BJ (cell line): ENCODE measurements at regions not wholly inside any gene's neighbourhood (a gene's known extent, or its start where the extent isn't known, plus 50 kb on each side); places are given as distances from the start of the nearest gene placed in this dataset.

Experiments used
- CTCF ChIA-PET: fragments of 350-600 bp; formaldehyde crosslinking; extraction: SDS; loops from one replicate; lab custom pipeline; 2021; ENCODE audit warnings: antibody characterized with exemption, inconsistent platforms; lab: Yijun Ruan, JAX
- POLR2A ChIA-PET: fragments of 300-600 bp; sonication (Branson Sonifier 250); formaldehyde crosslinking; extraction: SDS; loops from one replicate; lab custom pipeline; 2021; ENCODE audit warnings: antibody characterized with exemption; lab: Charles Lee
- DNase-seq: peaks from one replicate; pipeline ENCODE4 v3.0.0-alpha.2; 2011; ENCODE audit warnings: low read depth
- H3K27me3 ChIP-seq: 2 replicates; pipeline ENCODE4 v1.6.0; 2011; ENCODE audit warnings: low read length; ENCODE audit not compliant: control insufficient read depth, insufficient read depth
- H3K36me3 ChIP-seq: 2 replicates; pipeline ENCODE4 v1.5.1; 2011; ENCODE audit warnings: low read length; ENCODE audit not compliant: control insufficient read depth, insufficient read depth
- H3K4me3 ChIP-seq: 2 replicates; pipeline ENCODE4 v1.5.1; 2011; ENCODE audit warnings: low read depth, mild to moderate bottlenecking, control low read depth, low read length
- TF ChIP-seq, protein P1 (sequence below): IDR thresholded peaks from 2 replicates; pipeline ENCODE4 v1.5.1; 2011; ENCODE audit warnings: low read depth, mild to moderate bottlenecking, control low read depth, inconsistent platforms, low read length, moderate library complexity; ENCODE audit not compliant: insufficient read depth

DNA sequence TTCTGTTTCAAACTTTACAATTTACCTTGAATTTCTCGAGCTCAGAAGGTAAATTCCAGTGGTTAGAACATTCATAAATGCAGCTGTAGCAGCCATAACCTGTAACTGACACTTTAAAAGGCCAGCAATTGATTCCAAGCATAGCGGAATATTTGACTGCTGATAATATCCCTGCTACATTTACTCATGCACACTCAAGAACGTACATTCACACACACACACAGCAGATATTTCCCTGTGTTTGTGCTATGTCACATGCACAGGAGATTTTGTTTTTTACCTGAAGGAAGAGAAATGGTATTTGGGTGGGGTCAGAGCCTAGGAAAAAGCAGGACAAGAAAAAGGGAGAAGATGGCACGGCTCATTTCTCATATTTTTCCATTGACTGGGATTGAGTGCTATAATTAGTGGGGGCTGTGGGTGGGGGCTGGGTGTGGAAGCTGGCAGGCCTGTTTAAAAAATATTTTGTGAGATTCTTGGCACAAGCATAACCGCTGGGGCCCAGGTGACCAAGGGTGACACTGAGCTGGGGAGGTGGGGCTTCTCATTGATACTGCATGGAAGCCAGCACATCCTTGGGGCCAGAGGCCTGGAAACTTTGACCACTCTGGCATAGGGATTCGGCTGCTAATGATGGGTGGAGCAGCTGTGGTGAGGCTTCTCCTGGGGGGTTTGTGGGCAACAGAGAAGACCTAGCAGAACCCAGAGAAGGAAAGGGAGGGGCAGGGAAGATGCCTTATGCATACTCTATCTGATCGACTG lies 88.9 kb upstream of the TPRG1 start:
- Histone ChIP-seq H3K36me3 (no peaks in the 10 kb centered on the region), H3K4me3 (no peak overlapping the region), H3K27me3 (no peaks in the 10 kb centered on the region)
- DNase-seq: no peak
- POLR2A ChIA-PET: no interaction called here
- TF ChIP-seq, protein P1, sequence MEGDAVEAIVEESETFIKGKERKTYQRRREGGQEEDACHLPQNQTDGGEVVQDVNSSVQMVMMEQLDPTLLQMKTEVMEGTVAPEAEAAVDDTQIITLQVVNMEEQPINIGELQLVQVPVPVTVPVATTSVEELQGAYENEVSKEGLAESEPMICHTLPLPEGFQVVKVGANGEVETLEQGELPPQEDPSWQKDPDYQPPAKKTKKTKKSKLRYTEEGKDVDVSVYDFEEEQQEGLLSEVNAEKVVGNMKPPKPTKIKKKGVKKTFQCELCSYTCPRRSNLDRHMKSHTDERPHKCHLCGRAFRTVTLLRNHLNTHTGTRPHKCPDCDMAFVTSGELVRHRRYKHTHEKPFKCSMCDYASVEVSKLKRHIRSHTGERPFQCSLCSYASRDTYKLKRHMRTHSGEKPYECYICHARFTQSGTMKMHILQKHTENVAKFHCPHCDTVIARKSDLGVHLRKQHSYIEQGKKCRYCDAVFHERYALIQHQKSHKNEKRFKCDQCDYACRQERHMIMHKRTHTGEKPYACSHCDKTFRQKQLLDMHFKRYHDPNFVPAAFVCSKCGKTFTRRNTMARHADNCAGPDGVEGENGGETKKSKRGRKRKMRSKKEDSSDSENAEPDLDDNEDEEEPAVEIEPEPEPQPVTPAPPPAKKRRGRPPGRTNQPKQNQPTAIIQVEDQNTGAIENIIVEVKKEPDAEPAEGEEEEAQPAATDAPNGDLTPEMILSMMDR: no peak
- CTCF ChIA-PET: no interaction called here

- no peaks in the 10 kb centered on the region for H3K36me3 ChIP-seq
- no peak for DNase-seq
- H3K4me3 ChIP-seq: no peak overlapping the region
- TF ChIP-seq, protein P1: no peak
- H3K27me3 ChIP-seq: no peaks in the 10 kb centered on the region
- ChIA-PET POLR2A (no interaction called here), CTCF (interaction anchor here (0.6 to 1.0 kb wide), 2 partner anchors 13 to 71 kb away, joined by 3 read pairs; no protein-coding TSS in a partner anchor)
Observed at GRCh38 chr3:189084620-189085019, 87.2 kb upstream of the TPRG1 start.

DNA sequence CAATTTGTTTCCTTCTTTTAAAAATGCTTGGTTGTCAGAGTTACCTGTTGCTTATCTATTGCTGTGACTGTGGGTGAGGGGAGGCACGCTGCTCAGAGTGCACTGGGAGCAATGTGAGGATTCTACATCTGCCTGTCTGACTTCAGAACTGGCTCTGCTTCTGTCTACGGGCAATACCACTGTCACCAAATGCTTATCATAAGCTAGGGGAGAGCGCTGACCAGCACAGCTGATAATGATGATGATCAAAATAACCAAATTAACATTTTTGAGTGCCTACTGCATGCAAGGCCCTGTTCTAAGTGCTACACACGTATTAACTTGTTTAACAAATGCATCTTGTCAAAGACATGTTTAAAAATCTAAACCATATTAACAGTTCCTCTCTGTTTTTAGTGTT lies 79.2 kb upstream of the TPRG1 start:
- TF ChIP-seq, protein P1: no peak
- H3K4me3 ChIP-seq: no peak overlapping the region
- CTCF ChIA-PET: interaction anchor here (1.2 kb wide), 1 partner anchor 51 kb away, joined by 3 read pairs; no protein-coding TSS in a partner anchor
- H3K27me3 ChIP-seq: peaks cover 2% of the 10 kb centered on the region
- DNase-seq: no peak
- no peaks in the 10 kb centered on the region for H3K36me3 ChIP-seq
- POLR2A ChIA-PET: no interaction called here

- H3K4me3 ChIP-seq: no peak overlapping the region
- peaks cover 2% of the 10 kb centered on the region for H3K27me3 ChIP-seq
- ChIA-PET CTCF (no interaction called here), POLR2A (no interaction called here)
- DNase-seq: no peak
- TF ChIP-seq, protein P1: no peak
- no peaks in the 10 kb centered on the region for H3K36me3 ChIP-seq
Observed at GRCh38 chr3:189094539-189094938, 77.2 kb upstream of the TPRG1 start.

DNA sequence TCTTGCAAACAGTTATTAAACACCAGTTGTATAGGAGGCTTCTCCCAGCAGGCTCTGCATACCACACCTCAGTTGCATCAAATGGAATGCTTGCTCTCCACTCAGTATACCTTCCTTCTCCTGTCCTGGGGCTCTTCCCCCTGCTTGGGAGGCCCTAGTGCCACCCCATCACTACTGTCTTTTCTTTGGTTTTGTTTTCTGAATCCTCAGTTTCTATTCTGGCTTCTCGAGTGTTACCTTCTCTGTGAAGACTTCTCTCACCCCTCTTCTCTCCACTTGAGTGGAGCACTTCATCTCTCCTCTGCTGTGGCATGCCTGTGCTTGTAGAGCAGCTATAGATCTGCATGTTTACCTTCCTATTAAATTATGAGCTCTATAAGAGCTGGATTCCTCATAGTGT lies 75.7 kb upstream of the TPRG1 start:
- H3K27me3 ChIP-seq: peaks cover 2% of the 10 kb centered on the region
- POLR2A ChIA-PET: no interaction called here
- TF ChIP-seq, protein P1: no peak

More for the DNA sequence above, 75.7 kb upstream of the TPRG1 start:
- CTCF ChIA-PET: no interaction called here
- no peaks in the 10 kb centered on the region for H3K36me3 ChIP-seq
- no peak for DNase-seq
- no peak overlapping the region for H3K4me3 ChIP-seq
